Chondrocyte (in vitro differentiated cells): ENCODE measurements at regions not wholly inside any gene's neighbourhood (a gene's known extent, or its start where the extent isn't known, plus 50 kb on each side); places are given as distances from the start of the nearest gene placed in this dataset.

Source experiments
- DNase-seq: peaks from one replicate; pipeline ENCODE4 v3.0.0; 2021; ENCODE audit warnings: mixed read lengths, low spot score
- H3K27ac Mint-ChIP-seq: one replicate; pipeline ENCODE4 v1.8.0; 2021; ENCODE audit warnings: mild to moderate bottlenecking, moderate library complexity, mixed read lengths; ENCODE audit not compliant: unreplicated experiment
- H3K27me3 Mint-ChIP-seq: 2 replicates; pipeline ENCODE4 v1.8.0; 2021; ENCODE audit warnings: low read depth, mixed read lengths
- H3K36me3 Mint-ChIP-seq: 2 replicates; pipeline ENCODE4 v1.8.0; 2021; ENCODE audit warnings: low read depth, mixed read lengths
- H3K4me1 Mint-ChIP-seq: 2 replicates; pipeline ENCODE4 v1.8.0; 2021; ENCODE audit warnings: low read depth, mild to moderate bottlenecking, mixed read lengths
- H3K4me3 Mint-ChIP-seq: one replicate; pipeline ENCODE4 v1.8.0; 2021; ENCODE audit warnings: mild to moderate bottlenecking, moderate library complexity, mixed read lengths; ENCODE audit not compliant: unreplicated experiment
- H3K9me3 Mint-ChIP-seq: 2 replicates; pipeline ENCODE4 v1.8.0; 2021; ENCODE audit warnings: low read depth, mixed read lengths
- CTCF ChIP-seq: fragments of 200-600 bp; sonication (generic); IDR thresholded peaks from 2 replicates; pipeline ENCODE4 v1.5.0; 2021; ENCODE audit warnings: antibody characterized with exemption, mild to moderate bottlenecking, moderate library complexity

DNA sequence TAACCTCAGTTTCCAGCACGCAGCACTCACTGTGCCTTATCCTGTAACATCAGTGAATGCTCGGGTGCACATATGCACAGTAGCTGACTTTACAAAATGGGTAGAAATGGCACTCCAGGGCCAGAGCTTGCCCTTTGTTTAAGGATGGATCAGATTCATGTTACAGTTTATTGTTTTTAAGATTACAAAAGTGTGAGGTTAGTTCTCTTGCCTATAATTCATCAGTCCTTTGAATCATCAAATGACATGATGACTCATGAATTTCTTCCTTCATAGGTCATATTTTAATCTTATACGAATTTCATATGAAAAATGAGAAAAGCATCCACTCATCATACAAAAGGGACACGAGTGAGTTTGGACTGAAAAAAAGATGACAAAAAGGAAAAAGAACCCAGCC is 545.3 kb downstream of the GBE1 start:
- H3K27me3 Mint-ChIP-seq: no peaks in the 10 kb centered on the region
- H3K27ac Mint-ChIP-seq: no peak overlapping the region
- no peak overlapping the region for H3K4me3 Mint-ChIP-seq
- no peak for TF ChIP-seq CTCF
- H3K9me3 Mint-ChIP-seq: no peaks in the 10 kb centered on the region
- peaks cover 15% of the 10 kb centered on the region for H3K4me1 Mint-ChIP-seq
- no peaks in the 10 kb centered on the region for H3K36me3 Mint-ChIP-seq
- DNase-seq: no peak

- no peaks in the 10 kb centered on the region for H3K9me3 Mint-ChIP-seq
- H3K27me3 Mint-ChIP-seq: no peaks in the 10 kb centered on the region
- H3K4me3 Mint-ChIP-seq: no peak overlapping the region
- no peak overlapping the region for H3K27ac Mint-ChIP-seq
- no peak for TF ChIP-seq CTCF
- DNase-seq: no peak
- peaks cover 15% of the 10 kb centered on the region for H3K4me1 Mint-ChIP-seq
- H3K36me3 Mint-ChIP-seq: no peaks in the 10 kb centered on the region
These were observed 546.8 kb downstream of the GBE1 start for GRCh38 chr3:81214631-81215030.

DNA sequence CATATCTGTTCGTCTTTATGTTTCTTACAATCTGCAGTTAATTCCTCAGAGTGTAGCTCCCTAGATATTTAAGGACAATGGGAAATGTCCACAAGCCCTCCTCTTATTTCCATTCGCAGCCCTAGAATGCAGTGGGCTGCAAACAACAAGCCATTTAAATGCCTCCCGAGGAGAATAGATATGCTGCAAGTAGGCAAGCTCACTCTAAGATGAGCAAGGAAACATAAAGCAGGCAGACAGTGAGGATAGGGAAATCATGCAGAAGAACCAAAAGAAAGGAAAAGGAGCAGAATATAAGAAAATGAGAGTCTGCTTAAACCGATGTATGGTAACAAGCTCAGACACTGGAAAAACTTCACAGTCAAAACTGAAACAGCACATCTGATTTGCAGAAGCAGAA is 561.9 kb downstream of the GBE1 start:
- peaks cover 24% of the 10 kb centered on the region for H3K4me1 Mint-ChIP-seq
- no peaks in the 10 kb centered on the region for H3K36me3 Mint-ChIP-seq
- no peak for TF ChIP-seq CTCF
- no peaks in the 10 kb centered on the region for H3K9me3 Mint-ChIP-seq
- DNase-seq: no peak
- no peaks in the 10 kb centered on the region for H3K27me3 Mint-ChIP-seq
- no peak overlapping the region for H3K27ac Mint-ChIP-seq
- no peak overlapping the region for H3K4me3 Mint-ChIP-seq

- peaks cover 27% of the 10 kb centered on the region for H3K4me1 Mint-ChIP-seq
- H3K9me3 Mint-ChIP-seq: no peaks in the 10 kb centered on the region
- H3K27ac Mint-ChIP-seq: no peak overlapping the region
- no peak overlapping the region for H3K4me3 Mint-ChIP-seq
- no peaks in the 10 kb centered on the region for H3K27me3 Mint-ChIP-seq
- no peaks in the 10 kb centered on the region for H3K36me3 Mint-ChIP-seq
- TF ChIP-seq CTCF: peak; percentile 39
- DNase-seq: no peak
These were observed 562.7 kb downstream of the GBE1 start for GRCh38 chr3:81198756-81199155.

DNA sequence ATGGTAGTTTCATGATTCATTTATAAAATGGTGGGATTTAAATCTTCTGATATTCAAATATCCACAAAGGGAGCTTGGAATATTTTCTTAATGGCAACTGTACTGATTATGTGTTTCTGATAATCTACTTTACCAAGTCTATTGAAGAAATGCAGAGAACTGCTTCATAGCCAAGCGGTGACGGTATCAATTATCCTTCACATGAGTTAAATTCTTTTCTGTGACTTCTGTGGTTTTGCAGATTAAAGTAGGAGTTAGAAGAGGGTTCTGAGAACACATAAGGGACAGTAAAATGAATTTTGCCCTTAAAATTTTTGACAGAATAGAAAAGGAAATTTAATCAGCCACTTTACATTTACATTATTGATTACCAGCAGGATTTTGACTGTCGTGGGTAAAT is 563.2 kb downstream of the GBE1 start:
- TF ChIP-seq CTCF: no peak
- Mint-ChIP-seq H3K9me3 (no peaks in the 10 kb centered on the region), H3K27me3 (no peaks in the 10 kb centered on the region)

More for the DNA sequence above, 563.2 kb downstream of the GBE1 start:
- Mint-ChIP-seq H3K36me3 (no peaks in the 10 kb centered on the region), H3K27ac (no peak overlapping the region), H3K4me3 (no peak overlapping the region), H3K4me1 (peaks cover 27% of the 10 kb centered on the region)
- DNase-seq: no peak
